ENCODE measurements at regions not wholly inside any gene's neighbourhood (a gene's known extent, or its start where the extent isn't known, plus 50 kb on each side); places are given as distances from the start of the nearest gene placed in this dataset.
"Not testable (repeated sequence)": the region's sequence is repeated elsewhere in the genome, so short reads cannot be mapped to it uniquely, and the experiment has no call there.

DNA sequence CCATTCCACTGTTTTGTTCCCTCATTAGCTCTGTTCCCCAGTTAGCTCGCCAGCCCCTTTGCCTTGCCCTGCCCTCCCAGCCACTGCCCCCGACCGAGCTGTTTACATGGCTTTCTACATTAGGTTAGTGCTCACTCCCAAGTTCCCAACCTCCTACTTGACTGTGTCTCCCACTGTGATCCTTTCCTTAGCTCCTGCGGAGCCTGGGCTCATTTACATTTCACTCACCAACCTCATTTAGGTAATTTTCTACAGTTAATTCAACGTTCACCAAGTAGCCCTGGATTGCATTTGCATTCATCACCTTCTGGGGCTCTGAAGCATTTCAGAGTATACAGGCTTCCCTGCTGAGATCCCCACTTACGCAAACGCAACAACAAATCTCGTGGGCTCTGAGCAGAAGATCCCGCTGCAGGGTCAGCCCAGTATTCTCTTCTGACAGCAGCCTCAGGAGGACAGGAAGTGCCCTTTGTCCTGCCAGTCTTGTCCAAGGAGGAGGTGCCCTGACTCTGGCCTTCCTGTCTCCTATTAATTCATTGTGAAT is 325.8 kb upstream of the CCL2 start:
- no peak overlapping the region for H3K4me3 ChIP-seq (ENCODE audit: low read depth, low read length)

DNA sequence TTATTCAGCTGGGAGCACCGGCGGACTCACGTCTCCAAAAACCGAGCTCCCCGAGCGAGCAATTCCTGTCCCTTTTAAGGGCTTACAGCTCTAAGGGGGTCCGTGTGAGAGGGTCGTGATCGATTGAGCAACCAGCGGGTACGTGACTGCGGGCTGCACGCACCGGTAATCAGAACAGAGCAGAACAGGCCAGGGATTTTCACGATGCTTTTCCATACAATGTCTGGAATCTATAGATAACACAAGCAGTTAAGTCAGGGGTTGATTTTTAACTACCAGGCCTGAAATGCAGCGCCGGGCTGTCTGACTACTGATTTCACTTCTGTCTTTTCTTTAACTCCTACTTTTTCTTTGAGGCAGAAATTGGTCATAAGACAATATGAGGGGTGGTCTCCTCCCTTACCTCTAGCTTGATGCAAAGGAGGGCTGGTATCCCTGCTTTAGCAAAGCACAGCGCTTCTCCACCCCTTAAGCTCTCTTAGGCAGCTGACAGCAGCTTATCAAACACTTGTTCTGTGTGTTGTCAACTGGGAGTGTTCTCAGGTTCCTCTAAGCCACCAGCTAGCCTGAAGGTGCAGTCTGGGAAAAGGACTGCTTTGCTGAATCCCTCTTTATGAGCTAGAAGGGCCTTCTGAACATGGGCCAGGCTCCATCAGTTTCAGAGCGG is 323.8 kb upstream of the CCL2 start:
- H3K4me3 ChIP-seq (ENCODE audit: low read depth, low read length): not testable (repeated sequence)

DNA sequence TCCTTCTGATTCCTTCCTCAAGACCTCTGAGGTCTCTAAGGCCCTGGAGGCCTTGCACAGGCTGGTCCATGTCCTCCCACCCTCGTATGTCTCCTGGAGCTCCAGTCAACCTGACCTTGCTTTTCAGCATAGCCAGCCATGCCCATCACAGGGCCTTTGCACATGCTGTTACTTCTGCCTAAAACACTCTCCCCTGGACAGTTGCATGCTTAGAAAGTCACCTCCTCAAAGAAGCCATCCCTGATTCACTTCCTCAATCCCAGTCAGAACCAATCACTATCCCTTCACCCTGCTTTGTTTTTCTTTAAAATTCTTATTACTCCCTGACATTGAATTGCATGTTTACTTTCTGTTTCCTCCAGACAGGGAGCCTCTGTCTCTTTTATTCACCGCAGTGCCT is 322.1 kb upstream of the CCL2 start:
- H3K4me3 ChIP-seq (ENCODE audit: low read depth, low read length): no peak overlapping the region

GRCh38 chr17:33933576-33933975 is 321.5 kb upstream of the CCL2 start:
- H3K4me3 ChIP-seq (ENCODE audit: low read depth, low read length): no peak overlapping the region

DNA sequence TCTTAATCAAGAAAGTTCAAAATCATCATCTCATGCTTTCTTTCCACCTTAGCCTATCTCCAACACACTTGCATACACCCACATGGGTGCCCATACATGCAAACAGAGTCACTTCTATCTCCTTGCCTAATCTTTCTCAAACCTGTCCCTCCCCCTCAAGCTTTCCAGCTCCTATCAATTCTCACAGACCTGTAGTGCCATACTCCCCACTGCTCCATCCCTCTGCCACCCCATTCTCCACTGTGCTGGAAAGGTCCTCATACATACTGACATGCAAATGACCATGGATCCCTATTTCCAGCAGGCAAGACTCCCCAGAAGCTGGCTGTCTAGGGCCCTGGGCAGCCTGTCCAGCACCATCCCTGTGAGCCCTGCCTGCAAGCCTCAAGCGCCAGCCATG is 320.4 kb upstream of the CCL2 start:
- no peak overlapping the region for H3K4me3 ChIP-seq (ENCODE audit: low read depth, low read length)

DNA sequence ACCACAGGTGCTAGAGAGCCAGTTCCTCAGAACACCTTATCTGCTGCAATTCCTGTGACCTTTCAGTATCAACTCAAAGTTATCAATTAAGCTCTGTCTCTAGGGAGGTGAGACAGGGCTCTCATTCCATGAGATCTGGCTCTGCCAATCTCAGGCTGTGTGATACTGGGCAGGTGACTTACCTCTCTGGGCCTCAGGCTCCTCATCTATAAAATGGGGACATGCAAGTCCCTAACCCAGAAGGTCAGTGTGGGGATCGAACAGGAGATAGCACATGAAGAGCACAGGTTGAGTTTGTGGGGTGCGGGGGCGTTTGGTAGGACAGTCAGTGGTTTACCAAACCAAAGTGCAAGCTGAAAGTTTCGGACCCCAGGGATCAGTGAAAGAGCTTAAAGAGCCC is 319.3 kb upstream of the CCL2 start:
- no peak overlapping the region for H3K4me3 ChIP-seq (ENCODE audit: low read depth, low read length)

DNA sequence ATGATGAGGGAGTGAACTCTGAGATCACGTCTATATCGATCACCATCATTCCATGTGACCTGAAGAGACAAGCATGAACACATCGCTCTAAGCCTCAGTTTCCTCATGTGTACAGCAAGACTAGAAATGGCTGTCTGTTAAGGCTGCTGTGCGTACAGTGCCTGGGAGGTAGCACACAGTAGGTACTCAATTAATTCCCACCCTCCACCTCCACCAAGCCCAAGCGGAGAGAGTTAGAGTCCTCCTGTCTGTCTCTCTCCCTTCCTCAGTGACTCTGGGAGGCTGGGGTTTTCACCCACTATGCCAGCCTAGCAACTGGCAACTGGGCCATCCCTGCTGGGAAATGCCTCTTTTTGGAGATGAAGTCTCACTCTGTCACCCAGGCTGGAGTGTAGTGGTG is 318.3 kb upstream of the CCL2 start:
- no peak overlapping the region for H3K4me3 ChIP-seq (ENCODE audit: low read depth, low read length)

GRCh38 chr17:33939959-33940358 is 315.1 kb upstream of the CCL2 start:
- H3K4me3 ChIP-seq (ENCODE audit: low read depth, low read length): no peak overlapping the region

GRCh38 chr17:33940769-33941370 is 314.2 kb upstream of the CCL2 start:
- H3K4me3 ChIP-seq (ENCODE audit: low read depth, low read length): no peak overlapping the region

GRCh38 chr17:33941744-33942143 is 313.3 kb upstream of the CCL2 start:
- H3K4me3 ChIP-seq (ENCODE audit: low read depth, low read length): no peak overlapping the region

- H3K4me3 ChIP-seq (ENCODE audit: low read depth, low read length): no peak overlapping the region
Observed at GRCh38 chr17:33942414-33942813, 312.7 kb upstream of the CCL2 start.

DNA sequence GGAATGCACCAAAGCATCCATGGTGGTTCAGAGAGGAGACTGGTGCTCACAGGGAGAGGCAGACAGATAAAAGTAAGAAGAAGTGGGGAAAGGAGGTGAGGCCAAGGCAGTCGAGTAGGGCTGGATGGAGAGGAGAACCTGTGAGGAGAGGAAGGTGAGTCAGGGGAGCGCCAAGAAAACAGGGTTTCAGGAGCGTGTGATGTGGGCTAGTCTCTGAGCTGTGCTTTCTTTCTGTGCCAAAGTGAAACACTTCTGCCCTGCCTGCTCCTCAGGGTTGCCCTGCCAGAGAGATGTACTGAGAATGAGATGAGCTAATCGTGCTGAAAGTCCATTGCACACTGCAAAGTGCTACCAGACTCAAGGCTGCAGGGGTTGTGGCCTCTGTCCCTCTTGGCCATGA is 310.7 kb upstream of the CCL2 start:
- no peak overlapping the region for H3K4me3 ChIP-seq (ENCODE audit: low read depth, low read length)

DNA sequence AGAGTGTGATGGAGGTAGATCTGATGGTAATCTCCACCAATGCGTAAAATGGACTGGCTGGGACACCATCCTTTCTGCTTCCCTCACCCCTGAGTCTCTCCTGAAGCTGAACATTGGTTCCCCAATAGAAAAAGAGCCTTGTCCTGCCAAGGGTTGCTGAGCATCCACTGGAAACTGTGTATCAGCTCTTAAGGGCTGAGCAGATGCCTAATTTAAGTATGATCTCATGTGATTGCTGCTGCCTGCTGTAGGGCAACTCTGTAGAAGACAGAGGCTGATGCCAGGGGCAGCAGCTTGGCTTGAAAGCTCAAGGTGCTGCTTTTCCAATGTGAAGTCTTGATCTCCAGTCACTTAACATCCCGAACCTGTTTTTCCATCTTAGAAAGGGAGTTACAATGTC is 310.3 kb upstream of the CCL2 start:
- H3K4me3 ChIP-seq (ENCODE audit: low read depth, low read length): no peak overlapping the region

DNA sequence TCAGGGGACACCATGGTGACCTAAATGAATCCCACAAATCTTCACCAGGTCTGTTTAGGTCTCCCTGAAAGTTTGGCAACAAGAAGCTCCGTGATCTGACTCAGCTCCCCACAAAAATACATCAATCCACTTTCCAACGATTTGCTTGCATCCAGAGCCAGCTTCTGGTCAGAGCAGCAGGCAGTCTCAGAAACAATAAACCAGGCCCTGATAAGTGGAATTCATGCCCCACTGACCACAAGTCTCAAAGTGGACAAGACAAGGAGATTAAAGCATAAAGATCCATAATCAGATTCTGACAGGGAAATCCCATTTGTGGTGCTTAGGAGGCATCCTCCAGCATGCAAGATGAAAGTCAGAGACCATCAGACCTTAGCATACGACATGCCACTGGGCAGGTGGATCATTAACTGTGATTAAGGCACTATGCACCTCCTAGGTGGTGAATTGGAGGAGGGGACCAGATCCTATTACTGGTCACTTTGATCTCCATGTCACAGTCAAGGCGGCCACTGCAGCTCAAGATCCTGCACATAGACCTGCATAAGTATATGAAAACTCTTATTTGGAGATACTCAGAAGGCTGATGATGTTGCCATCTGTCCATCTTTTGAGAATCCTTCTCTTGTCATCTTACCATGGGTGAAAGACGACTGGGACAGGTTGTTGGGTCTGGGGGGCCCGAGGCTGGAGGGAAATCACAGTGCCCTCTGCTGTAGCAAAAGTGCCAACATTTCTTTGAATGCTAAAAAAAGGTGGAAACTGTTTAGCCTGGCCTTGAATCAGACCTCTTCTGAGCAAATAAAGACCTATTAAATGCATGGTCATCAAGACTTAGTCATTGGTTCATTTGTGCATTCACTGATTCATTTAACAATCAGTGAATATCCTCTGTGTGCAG is 309.2 kb upstream of the CCL2 start:
- H3K4me3 ChIP-seq (ENCODE audit: low read depth, low read length): no peak overlapping the region

- H3K4me3 ChIP-seq (ENCODE audit: low read depth, low read length): no peak overlapping the region
Observed at GRCh38 chr17:33947762-33948161, 307.3 kb upstream of the CCL2 start.

GRCh38 chr17:33948309-33948708 is 306.8 kb upstream of the CCL2 start:
- H3K4me3 ChIP-seq (ENCODE audit: low read depth, low read length): no peak overlapping the region

DNA sequence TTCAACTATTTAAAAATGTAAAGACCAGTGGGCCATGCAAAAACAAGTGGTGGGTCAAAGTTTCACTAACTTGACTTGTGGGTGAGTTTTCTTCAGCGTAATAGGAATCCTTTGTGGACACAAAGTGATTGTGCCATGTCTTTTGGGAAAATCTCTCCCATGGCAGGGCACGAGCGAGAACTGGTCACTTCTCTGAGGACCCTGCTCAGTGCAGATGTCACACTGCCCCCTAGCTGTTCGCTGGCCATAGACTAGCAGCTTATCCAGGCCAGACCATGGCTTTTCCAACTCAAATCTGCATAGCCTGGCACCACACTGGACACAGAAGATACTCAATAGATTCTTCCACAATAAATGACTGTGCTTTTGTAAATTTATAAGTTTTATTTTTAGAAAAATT is 306.0 kb upstream of the CCL2 start:
- H3K4me3 ChIP-seq (ENCODE audit: low read depth, low read length): no peak overlapping the region

DNA sequence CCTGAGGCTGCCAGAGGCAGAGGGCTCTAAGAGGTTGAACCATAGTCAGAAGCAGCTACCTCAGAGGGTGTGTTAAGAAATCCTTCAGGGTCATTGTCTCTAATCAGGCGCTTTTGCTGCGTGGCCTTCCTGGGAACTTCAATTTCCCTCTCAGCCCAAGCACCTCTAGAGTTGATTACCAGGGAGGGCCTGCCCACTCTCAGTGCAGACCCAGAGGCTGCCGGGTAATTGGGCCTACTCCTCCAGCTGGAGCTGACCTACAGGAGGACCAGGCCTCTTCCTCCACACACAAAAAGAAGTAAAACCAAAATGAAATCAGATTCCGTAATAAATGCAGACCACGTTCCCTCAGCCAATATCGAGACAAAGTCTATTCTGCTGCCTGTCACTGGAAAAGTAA is 305.0 kb upstream of the CCL2 start:
- H3K4me3 ChIP-seq (ENCODE audit: low read depth, low read length): no peak overlapping the region

DNA sequence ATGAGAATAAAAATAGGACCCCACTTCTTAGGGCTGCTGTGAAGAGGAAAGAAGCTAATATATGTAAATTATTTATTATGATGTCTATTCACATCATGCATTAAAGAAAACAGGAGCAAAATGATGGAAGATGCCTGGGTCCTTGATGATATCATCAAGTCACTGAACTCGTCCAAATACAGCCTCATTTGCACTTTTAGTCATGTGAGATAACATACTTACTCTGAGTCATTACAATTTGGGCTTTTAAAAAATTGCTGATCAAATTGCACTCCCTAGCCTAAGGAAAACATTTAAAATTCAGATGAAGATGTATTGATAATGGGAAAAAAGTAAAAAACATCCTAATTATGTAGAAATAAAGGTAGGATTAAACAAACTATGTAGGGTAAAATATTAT is 302.7 kb upstream of the CCL2 start:
- no peak overlapping the region for H3K4me3 ChIP-seq (ENCODE audit: low read depth, low read length)

GRCh38 chr17:33954597-33954996 is 300.5 kb upstream of the CCL2 start:
- no peak overlapping the region for H3K4me3 ChIP-seq (ENCODE audit: low read depth, low read length)

- no peak overlapping the region for H3K4me3 ChIP-seq (ENCODE audit: low read depth, low read length)
Observed at GRCh38 chr17:33955461-33955860, 299.6 kb upstream of the CCL2 start.

GRCh38 chr17:33959098-33959497 is 296.0 kb upstream of the CCL2 start:
- not testable (repeated sequence) for H3K4me3 ChIP-seq (ENCODE audit: low read depth, low read length)

All from iPS-11a (cell line).